Stimulated activated CD8-positive, alpha-beta memory T cell treated with anti-CD3 and anti-CD28 coated beads, Interleukin-7, amount 100 ng/mL, for 4 hours (primary cell): ENCODE measurements at regions not wholly inside any gene's neighbourhood (a gene's known extent, or its start where the extent isn't known, plus 50 kb on each side); places are given as distances from the start of the nearest gene placed in this dataset.

Experiments
- DNase-seq, 2 donors: peaks; one replicate each; pipeline ENCODE4 v3.0.0-alpha.2; 2020; ENCODE audit warnings: low read depth in 2 of 2

GRCh38 chr6:56378507-56378906 is 131.1 kb upstream of the COL21A1 start:
- no peak for DNase-seq

- DNase-seq: no peak
These were observed 129.9 kb upstream of the COL21A1 start for GRCh38 chr6:56377295-56377694.

GRCh38 chr6:56375806-56376205 is 128.4 kb upstream of the COL21A1 start:
- no peak for DNase-seq

DNA sequence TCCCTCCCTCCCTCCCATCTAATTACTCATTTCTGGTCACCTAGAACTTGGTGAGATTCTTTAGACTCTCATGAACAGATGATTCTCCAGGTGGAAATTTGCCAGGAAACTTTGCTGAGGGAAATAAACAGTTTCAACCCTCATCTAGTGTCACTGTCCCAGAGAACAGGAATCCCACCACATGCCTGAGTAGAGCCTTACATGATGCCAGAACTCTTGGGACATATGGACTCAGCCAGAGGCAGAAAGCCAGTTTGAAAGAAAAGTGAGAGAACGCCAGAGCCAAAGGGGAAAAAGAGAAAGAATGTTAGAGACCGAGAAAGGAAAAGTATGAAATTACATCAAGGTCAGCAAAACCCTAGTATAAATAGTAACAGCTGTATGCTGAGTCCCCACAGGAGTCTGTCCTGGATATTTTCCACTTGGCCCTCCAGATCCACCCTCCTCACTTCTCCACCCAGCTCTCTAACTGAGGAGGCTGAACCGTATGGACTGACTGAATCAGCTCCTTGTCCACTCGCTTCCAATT is 127.5 kb upstream of the COL21A1 start:
- DNase-seq: no peak

- DNase-seq: no peak
These were observed 125.1 kb upstream of the COL21A1 start for GRCh38 chr6:56372406-56372995.

GRCh38 chr6:56370561-56371211 is 123.3 kb upstream of the COL21A1 start:
- no peak for DNase-seq

DNA sequence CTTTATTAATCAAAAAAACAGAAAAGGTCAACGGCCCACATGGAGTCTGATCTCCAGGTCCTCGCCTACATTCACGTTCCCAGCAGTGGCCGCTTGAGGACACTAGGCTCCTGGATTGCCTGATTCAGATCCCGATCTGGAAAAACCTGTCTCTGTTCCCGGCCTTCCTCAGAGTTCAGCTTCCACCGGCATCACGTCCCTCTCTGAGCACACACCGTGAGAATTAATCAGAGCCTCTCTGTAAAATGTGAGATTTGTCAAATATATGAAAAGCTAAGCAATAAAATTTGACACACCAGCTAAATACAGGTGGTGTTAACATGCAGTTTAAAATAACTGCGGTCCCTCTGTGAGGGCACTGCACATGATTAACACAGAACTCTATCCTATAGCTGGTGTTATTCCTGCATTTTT is 122.8 kb upstream of the COL21A1 start:
- no peak for DNase-seq

GRCh38 chr6:56368491-56368890 is 121.1 kb upstream of the COL21A1 start:
- DNase-seq: no peak

- DNase-seq: no peak
These were observed 118.9 kb upstream of the COL21A1 start for GRCh38 chr6:56366141-56366852.

DNA sequence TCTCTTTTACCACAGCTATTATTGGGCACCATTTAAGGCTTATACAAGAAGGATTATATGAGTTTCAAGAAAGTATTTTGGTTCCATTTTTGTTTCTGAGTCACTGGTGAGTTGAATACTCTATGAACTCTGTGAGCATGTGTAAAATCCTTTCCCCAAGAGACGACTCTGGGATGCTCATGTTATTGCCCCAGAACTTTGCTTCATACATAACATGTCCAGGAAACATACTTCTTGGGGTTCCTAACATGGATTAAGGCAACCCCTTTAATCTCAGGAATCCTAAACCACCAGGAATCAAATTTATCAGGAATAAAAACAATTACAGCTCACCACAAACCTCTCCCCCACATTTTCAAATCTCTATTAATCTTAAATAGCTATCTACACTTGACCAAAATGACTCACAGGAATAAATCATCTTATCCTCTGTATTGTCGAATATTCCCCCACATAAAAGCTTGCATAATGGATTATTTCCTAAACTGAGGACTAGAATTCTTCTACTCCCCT is 117.5 kb upstream of the COL21A1 start:
- no peak for DNase-seq

- DNase-seq: no peak
These were observed 117.0 kb upstream of the COL21A1 start for GRCh38 chr6:56364431-56364826.

DNA sequence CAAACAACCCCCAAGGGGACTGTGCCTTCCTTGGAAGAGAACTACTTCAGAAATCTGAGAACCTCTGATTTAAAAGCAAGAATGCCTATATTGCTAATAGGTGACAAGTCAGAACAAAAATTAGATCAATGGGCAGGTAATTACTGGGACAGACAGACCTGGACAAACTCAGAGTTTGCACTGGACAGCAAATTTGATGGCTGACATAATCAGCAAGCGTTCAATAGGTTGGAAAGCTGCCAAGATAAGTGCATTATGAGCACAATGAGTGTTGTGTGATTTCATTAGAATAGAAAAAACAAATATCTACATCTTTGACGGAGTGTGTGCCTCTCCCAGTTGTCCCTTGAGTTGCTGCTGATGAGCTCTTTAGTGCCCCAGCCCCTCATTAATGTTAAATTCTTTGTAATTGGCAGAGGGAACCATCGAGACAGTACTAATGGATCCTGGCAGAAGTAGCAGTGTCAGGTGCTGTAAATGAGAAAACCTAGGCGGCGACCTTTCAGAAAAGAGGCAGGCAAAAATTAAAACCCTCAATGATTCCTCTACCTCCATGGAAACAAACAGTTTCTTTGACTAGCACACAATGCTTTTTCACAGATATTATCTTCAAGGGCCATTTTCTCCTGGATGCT is 116.5 kb upstream of the COL21A1 start:
- DNase-seq: no peak

GRCh38 chr6:56361812-56362211 is 114.4 kb upstream of the COL21A1 start:
- DNase-seq: no peak

GRCh38 chr6:56359201-56359899 is 112.0 kb upstream of the COL21A1 start:
- peak; percentile 5 to 34 for DNase-seq

DNA sequence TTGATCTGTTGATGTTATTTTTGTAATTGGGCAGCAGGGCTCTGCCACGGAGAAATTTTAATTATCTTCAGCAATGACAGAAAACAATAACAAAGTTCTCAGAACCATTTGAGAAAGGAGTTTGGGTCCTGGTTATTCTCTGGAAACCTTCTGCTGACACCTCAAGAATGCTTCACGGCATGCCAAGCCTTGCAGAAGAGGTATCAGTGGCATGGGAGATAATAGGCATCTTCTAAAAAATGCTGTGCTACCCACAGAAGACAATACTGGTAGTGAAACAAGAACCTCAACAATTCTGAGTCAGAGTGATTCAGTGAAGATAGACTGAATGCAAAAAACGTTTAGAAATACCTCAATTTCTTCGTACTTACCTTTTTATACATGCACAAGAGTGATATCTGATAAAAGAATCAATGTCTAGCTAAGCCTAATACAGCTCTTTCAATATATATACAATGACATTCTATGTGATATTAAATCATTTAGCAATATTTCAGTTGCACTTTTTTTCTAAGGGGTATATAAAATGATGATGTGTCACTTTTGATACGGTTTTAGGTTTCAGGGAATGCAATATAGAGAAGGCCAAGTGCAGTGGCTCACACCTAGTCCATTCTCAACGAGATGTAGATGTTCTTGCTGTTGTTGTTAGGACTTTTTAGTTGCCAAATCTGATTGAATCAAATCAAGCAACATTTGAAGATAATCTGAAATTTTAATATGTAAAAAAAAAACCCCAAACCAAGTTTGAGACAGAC is 110.4 kb upstream of the COL21A1 start:
- DNase-seq: no peak

GRCh38 chr6:56356426-56356825 is 109.0 kb upstream of the COL21A1 start:
- no peak for DNase-seq

DNA sequence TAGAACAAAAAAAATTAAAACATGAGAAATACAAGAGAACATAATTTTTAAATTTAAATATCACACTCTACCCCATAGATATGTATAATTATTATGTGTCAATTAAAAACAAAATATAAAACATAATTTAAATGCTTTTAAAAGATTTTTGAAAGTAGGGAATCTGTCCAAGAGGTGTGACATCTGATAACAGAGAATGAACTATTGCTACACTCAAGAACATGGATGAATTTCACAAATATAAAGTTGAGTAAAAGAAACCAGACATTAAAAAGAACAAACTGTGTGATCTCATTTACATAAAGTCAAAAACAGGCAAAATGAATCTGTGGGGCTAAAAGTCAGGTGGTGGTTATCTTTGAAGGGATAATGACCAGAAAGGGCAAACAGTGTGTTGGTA is 106.5 kb upstream of the COL21A1 start:
- no peak for DNase-seq

DNA sequence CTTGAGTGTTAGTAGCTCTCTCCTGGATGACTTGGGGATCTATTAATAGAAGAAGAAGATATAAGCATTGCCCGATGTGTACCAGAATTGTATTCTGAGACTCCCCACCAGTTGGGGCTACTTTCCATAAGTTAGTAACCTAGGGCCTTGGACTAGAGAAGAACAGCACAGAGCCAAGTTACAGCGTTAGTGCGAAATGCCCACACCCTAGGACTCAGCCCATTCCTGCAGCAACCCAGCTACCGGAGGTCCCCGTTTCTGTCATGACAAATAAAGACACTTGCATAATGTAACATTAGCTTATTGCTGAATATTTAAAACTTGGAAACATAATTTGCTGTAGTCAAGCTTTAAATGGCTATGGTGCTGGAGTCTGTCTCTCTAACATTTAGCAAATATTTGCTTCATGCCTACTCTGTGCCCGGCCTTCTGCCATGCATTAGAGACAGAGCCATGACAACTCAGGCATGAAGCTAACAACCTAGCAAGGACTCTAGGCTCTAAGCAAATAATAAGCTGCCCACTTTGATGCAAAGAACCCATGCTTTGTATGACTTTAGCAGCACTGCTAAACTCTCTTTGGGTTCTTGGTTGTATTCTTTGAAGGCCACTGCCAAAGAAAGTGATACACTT is 103.4 kb upstream of the COL21A1 start:
- DNase-seq: no peak

GRCh38 chr6:56349194-56349593 is 101.8 kb upstream of the COL21A1 start:
- DNase-seq: no peak

GRCh38 chr6:56348578-56348977 is 101.2 kb upstream of the COL21A1 start:
- DNase-seq: no peak
